Hematopoietic multipotent progenitor cell treated with erythropoietin and hydrocortisone succinate and interleukin-3 and kit ligand, for 8 days (in vitro differentiated cells): ENCODE measurements at regions not wholly inside any gene's neighbourhood (a gene's known extent, or its start where the extent isn't known, plus 50 kb on each side); places are given as distances from the start of the nearest gene placed in this dataset.
"Not testable (repeated sequence)": the region's sequence is repeated elsewhere in the genome, so short reads cannot be mapped to it uniquely, and the experiment has no call there.

Source experiments
- DNase-seq: peaks from one replicate; pipeline ENCODE4 v3.0.0-alpha.2; 2015

GRCh38 chr6:57989520-57990080 is 672.2 kb downstream of the PRIM2 start:
- not testable (repeated sequence) for DNase-seq

GRCh38 chr6:57998858-57999619 is 681.6 kb downstream of the PRIM2 start:
- DNase-seq: not testable (repeated sequence)

DNA sequence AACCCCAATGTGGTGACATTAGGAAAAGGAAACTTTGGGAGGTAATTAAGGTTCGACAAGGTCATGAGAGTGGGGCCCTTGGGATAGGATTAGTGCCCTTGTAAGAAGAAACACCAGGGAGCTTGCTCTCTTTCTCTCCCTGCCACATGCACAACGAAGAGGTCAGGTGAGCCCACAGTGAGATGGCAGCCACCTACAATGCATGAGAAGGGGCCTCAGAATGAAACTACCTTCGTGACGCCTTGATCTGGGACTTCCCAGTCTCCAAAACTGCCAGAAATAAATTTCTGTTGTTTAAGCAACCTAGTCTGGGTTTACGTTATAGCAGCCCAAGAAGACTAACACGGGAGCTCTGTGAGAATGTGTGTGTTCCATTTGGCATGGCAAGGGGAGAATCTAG is 682.8 kb downstream of the PRIM2 start:
- DNase-seq: not testable (repeated sequence)

GRCh38 chr6:58003417-58004167 is 686.2 kb downstream of the PRIM2 start:
- not testable (repeated sequence) for DNase-seq

DNA sequence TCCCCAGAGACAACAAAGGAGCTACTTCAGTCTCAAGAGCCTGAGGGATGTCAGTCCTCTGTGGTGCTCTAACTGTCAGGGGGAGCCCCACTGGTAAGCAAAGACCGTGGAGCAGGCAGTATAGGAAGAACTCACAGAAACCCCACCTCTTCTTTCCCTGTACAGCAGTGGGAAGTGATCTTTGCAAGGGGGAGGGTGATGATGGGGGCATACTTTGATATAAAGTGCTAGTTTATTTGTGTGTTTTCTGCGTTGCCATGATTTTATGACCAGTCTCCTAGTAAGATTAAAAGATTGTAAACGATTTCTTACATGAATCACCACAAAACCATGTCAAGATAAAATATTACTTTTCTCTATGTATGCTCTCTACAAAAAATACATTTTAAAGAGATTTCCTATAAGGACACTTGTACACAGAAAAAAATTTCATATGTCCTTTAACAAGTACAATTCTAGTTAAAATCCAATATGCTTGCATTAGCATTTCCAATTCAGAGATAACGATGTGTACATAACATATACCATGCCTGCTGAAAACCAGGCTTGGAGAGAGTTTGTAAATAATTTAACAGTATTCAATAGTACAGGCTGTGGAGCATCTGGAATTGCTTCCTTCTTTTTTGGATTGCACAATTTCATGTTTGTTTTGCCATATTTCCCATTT is 690.0 kb downstream of the PRIM2 start:
- DNase-seq: not testable (repeated sequence)

GRCh38 chr6:58008001-58008335 is 690.5 kb downstream of the PRIM2 start:
- DNase-seq: not testable (repeated sequence)

GRCh38 chr6:58011954-58012600 is 694.6 kb downstream of the PRIM2 start:
- DNase-seq: not testable (repeated sequence)

DNA sequence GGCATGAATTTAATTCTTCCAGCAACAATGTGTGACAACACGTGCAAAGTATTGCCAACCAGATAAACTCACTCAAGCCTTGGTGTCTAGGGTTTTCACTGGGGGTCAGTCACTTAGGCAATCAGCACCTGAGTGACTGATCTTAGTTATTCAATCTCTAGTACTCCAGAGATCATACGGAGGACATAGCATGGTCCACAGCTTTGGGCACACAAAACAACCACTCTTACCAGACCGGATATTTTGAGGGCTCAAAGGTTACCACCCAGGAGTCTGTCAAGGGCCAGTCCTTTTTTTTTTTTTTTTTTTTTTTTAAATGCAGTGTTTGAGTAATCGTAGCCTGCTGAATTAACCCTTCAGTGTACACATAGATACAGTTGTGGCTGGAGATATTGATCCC is 699.2 kb downstream of the PRIM2 start:
- DNase-seq: not testable (repeated sequence)

DNA sequence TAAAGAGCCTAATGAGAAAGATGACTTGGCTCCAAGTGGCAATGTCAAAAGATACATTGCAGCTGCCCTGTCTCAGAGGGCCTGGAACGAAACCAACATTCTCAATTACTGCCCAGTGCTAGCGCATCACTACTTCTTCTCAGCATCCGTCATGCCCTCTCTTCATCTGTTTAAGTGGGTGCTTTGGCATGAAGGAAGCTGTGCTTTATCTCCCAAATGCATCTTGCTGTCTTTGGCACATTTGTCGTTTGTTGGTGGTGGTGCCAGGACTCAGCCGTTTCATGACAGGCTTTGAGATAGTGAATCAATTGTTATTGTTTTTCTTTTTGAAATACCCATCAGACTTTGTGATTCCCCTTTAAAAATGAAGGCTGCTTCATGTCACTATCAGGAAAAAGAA is 710.8 kb downstream of the PRIM2 start:
- not testable (repeated sequence) for DNase-seq

- not testable (repeated sequence) for DNase-seq
These were observed 720.8 kb downstream of the PRIM2 start for GRCh38 chr6:58038213-58038612.

GRCh38 chr6:58046584-58046983 is 729.2 kb downstream of the PRIM2 start:
- not testable (repeated sequence) for DNase-seq

DNA sequence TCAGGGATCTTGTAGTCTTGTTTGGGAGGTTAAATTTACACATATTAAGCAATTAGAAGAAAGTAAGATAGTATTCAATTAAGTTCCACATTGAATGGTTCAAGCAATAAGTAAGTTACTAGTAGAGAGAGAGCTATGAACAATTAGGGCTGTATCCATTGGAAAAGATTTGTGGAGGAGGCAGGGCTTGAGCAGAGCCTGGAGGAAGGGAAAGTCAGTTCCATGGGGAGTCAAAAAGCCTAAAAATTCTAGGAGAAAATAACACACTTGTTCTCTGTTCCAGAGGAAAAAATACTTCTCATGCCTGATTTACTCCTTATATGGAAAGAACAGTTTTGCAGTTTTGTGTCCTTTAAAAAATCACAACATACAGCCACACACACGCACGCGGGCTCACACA is 730.0 kb downstream of the PRIM2 start:
- not testable (repeated sequence) for DNase-seq

- not testable (repeated sequence) for DNase-seq
These were observed 730.4 kb downstream of the PRIM2 start for GRCh38 chr6:58047865-58048264.

DNA sequence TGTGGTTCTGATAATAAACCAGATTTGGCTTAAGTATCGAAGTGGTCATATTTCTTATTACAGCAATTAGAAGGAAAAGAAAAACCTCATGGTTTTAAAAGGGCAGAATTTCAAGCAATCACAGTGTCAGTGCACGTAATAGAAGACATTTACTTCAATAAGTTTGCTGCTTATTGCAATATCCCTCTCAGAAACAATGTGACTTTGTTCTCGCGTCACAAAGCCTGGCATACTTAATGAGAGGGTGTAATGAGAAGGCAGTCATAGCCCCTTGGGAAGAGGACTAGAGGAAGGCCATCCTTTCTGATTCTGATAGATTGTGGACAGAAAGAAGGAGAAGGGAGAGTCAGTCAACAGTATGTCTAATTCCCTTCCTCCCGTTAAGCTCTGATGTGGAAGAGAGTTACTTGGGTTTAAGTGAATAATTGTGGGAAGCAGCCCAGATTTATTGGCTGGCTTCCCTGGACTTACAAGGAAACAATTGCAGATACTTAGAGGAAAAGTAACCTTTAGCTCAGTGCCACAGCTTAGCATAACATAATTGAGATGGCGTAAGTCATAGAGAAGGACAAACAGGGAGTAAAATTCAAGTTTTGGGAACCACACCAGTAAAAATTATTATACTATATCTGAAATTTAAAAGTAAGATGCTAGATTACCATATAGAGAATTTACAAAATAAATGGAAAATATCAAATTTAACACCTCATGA is 738.2 kb downstream of the PRIM2 start:
- not testable (repeated sequence) for DNase-seq

- DNase-seq: not testable (repeated sequence)
These were observed 742.3 kb downstream of the PRIM2 start for GRCh38 chr6:58059701-58060100.

- not testable (repeated sequence) for DNase-seq
These were observed 746.1 kb downstream of the PRIM2 start for GRCh38 chr6:58063542-58063941.

DNA sequence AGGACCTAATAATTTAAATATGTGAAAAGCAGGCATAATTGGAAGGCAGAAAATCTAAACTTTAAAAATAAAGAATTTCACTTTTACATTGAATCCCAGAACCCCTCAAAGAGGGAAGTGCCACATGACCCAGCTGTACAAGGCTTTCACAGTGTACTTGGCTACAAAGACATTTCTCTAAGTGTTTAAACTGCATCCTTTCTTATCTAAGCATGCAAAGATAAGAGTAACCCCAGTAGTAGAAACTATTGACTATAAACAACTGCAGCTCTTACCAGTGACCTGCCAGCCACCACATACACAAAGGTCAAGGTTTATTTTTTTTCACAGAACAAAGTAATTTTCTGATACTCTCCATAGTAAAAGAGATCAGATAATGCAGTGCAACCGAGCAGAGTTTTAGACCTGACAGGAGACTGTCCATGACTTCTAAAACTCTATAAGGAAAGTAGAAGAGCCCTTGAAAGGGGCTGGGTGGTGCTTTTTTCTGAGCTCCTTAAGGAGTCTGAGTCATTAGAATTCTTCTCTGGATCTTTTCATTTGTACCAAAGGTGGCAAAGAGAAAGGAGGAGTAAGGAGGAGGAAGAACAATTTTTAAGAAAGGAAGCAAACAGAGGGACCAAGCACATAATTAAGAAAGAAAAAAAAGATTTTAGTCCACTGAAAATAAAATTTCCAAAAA is 750.6 kb downstream of the PRIM2 start:
- not testable (repeated sequence) for DNase-seq

- DNase-seq: no peak
These were observed 755.8 kb downstream of the PRIM2 start for GRCh38 chr6:58073263-58073662.

DNA sequence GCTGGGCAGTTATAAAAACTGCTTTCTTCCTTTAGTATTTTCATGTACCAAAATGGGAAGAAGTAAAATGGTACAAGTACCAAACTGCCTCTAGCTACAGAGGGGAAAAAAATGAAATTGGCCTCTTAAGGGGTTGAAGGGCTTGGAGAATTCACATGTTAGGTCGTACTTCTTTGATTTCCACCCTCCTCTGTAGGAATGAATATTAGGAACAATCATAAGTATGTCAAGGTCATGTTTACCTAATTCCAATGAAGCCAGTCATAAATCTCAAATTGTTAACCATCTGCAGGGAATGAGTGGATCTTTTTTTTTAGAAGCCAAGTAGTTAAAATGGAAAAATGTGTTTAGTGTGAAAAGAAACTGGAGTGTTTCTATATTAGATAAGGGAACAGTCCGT is 772.6 kb downstream of the PRIM2 start:
- not testable (repeated sequence) for DNase-seq

GRCh38 chr6:58097251-58097650 is 779.8 kb downstream of the PRIM2 start:
- DNase-seq: not testable (repeated sequence)

DNA sequence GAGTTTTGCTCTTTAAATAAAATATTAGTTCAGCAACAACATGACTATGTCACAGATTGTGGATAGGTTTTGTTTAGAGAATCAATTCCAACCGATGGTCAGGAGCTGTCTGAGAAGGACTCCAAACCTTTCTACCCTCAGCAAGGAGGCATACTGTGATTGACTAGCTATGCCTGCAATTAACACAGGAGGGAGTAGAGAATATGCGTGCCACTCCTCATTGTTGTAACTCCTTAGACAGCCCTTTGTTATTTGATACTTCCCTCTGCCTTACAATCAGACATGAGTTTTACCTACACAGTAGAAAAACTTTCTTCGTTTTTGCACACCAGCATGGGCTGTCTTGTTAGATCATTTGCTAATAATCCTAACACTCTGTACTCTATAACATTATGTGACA is 796.5 kb downstream of the PRIM2 start:
- no peak for DNase-seq
